Right atrium auricular region (tissue), 2 donors: ENCODE measurements at regions not wholly inside any gene's neighbourhood (a gene's known extent, or its start where the extent isn't known, plus 50 kb on each side); places are given as distances from the start of the nearest gene placed in this dataset.

Experiments used
- DNase-seq: peaks from one replicate; pipeline ENCODE4 v3.0.0-alpha.2; 2019; ENCODE audit warnings: low spot score
- H3K27ac ChIP-seq, 2 donors: fragments of 200-600 bp; sonication (generic); 1 replicate in 1 of 2; 2 replicates in 1 of 2; pipeline ENCODE4 v1.5.1; 2016 to 2019
- H3K27me3 ChIP-seq, 2 donors: fragments of 200-600 bp; sonication (generic); one replicate each; pipeline versions ENCODE4 v1.5.1 to v1.6.0; 2017 to 2019
- H3K36me3 ChIP-seq: fragments of 200-600 bp; sonication (generic); one replicate; pipeline ENCODE4 v1.5.1; 2016
- H3K4me1 ChIP-seq, 2 donors: fragments of 200-600 bp; sonication (generic); one replicate each; pipeline versions ENCODE4 v1.5.1 to v1.6.0; 2017 to 2019
- H3K4me3 ChIP-seq, 2 donors: fragments of 200-600 bp; sonication (generic); 1 replicate in 1 of 2; 2 replicates in 1 of 2; pipeline ENCODE4 v1.5.1; 2017 to 2019; ENCODE audit warnings: mild to moderate bottlenecking in 1 of 2, moderate library complexity in 1 of 2
- H3K9me3 ChIP-seq, 2 donors: fragments of 200-600 bp; sonication (generic); one replicate each; pipeline ENCODE4 v1.5.1; 2019
- CTCF ChIP-seq, 2 donors: fragments of 200-600 bp; sonication (generic); IDR thresholded peaks; one replicate each; pipeline ENCODE4 v1.5.1; 2019; ENCODE audit warnings: antibody characterized with exemption in 2 of 2

- no peak for TF ChIP-seq CTCF (IDR thresholded peaks at IDR 0.05)
- peaks cover 0 to 21% of the 10 kb centered on the region in 2 donors for H3K9me3 ChIP-seq
- H3K27me3 ChIP-seq: no peaks in the 10 kb centered on the region
- H3K27ac ChIP-seq: no peak overlapping the region
- H3K36me3 ChIP-seq: no peaks in the 10 kb centered on the region
- H3K4me3 ChIP-seq: no peak overlapping the region
- no peaks in the 10 kb centered on the region for H3K4me1 ChIP-seq
- DNase-seq: no peak
These were observed 397.4 kb downstream of the PIK3R1 start for GRCh38 chr5:68612972-68613371.

- no peak for TF ChIP-seq CTCF (IDR thresholded peaks at IDR 0.05)
- Histone ChIP-seq H3K27ac (no peak overlapping the region), H3K4me3 (no peak overlapping the region), H3K9me3 (no peaks in the 10 kb centered on the region), H3K27me3 (no peaks in the 10 kb centered on the region), H3K4me1 (no peaks in the 10 kb centered on the region), H3K36me3 (no peaks in the 10 kb centered on the region)
- DNase-seq: no peak
These were observed 402.9 kb downstream of the PIK3R1 start for GRCh38 chr5:68618501-68618900.

GRCh38 chr5:68627001-68627400, 411.4 kb downstream of the PIK3R1 start:
- H3K4me3 ChIP-seq: no peak overlapping the region
- DNase-seq: no peak
- H3K4me1 ChIP-seq: no peaks in the 10 kb centered on the region
- no peaks in the 10 kb centered on the region for H3K9me3 ChIP-seq
- H3K27ac ChIP-seq: no peak overlapping the region
- H3K27me3 ChIP-seq: no peaks in the 10 kb centered on the region
- no peak for TF ChIP-seq CTCF (IDR thresholded peaks at IDR 0.05)
- no peaks in the 10 kb centered on the region for H3K36me3 ChIP-seq

- H3K27ac ChIP-seq: no peak overlapping the region
- no peaks in the 10 kb centered on the region for H3K4me1 ChIP-seq
- no peak for DNase-seq
- no peaks in the 10 kb centered on the region for H3K27me3 ChIP-seq
- H3K4me3 ChIP-seq: no peak overlapping the region
- H3K36me3 ChIP-seq: no peaks in the 10 kb centered on the region
- no peak for TF ChIP-seq CTCF (IDR thresholded peaks at IDR 0.05)
- H3K9me3 ChIP-seq: no peaks in the 10 kb centered on the region
These were observed 412.7 kb downstream of the PIK3R1 start for GRCh38 chr5:68628082-68628814.

GRCh38 chr5:68630354-68630753, 414.8 kb downstream of the PIK3R1 start:
- DNase-seq: no peak
- no peak for TF ChIP-seq CTCF (IDR thresholded peaks at IDR 0.05)
- H3K4me3 ChIP-seq: no peak overlapping the region
- H3K36me3 ChIP-seq: no peaks in the 10 kb centered on the region
- H3K9me3 ChIP-seq: no peaks in the 10 kb centered on the region
- no peak overlapping the region for H3K27ac ChIP-seq
- no peaks in the 10 kb centered on the region for H3K27me3 ChIP-seq
- no peaks in the 10 kb centered on the region for H3K4me1 ChIP-seq

- no peaks in the 10 kb centered on the region for H3K4me1 ChIP-seq
- no peaks in the 10 kb centered on the region for H3K27me3 ChIP-seq
- no peak for TF ChIP-seq CTCF (IDR thresholded peaks at IDR 0.05)
- no peak overlapping the region for H3K4me3 ChIP-seq
- H3K9me3 ChIP-seq: no peaks in the 10 kb centered on the region
- H3K27ac ChIP-seq: no peak overlapping the region
- no peaks in the 10 kb centered on the region for H3K36me3 ChIP-seq
- no peak for DNase-seq
These were observed 416.3 kb downstream of the PIK3R1 start for GRCh38 chr5:68631884-68632283.
